GM19455 (cell line): ENCODE measurements at regions not wholly inside any gene's neighbourhood (a gene's known extent, or its start where the extent isn't known, plus 50 kb on each side); places are given as distances from the start of the nearest gene placed in this dataset.

Experiments used
- ATAC-seq: cut with Tn5 transposase; IDR thresholded peaks from one replicate; pipeline ENCODE4 v1.9.1; 2021; ENCODE audit not compliant: unreplicated experiment

DNA sequence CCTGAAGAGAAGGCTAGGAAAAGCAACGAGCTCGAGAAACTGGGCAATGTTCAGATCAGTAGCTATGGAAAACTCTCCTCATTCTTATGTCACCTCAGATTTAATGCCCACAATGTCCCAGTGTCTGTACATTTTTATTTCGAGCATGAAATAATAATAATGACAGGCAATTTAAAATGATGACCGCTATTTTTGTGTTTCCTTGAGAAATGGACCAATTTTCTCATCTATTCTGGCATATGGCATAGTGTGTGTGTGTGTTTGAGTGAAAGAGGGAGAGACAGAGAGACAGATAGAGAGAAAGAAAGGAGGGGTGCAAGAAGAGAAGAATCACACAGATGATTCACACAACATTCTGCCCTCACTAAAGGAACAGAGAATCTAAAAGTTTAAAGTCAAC, 119.1 kb upstream of the C1orf21 start:
- no peak for ATAC-seq

DNA sequence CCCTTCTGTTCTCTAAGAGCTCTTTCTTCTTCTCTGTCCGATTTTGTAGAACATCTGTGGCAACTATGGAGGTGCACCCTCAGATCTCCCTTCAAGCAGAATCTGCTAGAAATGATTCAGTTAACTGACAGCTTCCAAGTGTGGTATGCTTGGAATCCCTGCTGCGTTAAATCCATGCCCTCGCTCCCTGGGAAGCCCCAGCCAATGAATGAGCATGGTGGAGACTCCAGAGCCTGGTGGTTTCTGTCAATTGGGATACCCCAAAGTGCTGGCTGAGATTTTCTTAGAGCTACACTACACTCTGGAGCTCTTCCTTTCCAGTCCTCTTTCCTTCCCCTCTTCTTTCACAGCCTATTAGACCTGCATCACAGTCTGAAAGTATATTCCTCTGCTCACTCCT, 116.3 kb upstream of the C1orf21 start:
- ATAC-seq, result no peak

DNA sequence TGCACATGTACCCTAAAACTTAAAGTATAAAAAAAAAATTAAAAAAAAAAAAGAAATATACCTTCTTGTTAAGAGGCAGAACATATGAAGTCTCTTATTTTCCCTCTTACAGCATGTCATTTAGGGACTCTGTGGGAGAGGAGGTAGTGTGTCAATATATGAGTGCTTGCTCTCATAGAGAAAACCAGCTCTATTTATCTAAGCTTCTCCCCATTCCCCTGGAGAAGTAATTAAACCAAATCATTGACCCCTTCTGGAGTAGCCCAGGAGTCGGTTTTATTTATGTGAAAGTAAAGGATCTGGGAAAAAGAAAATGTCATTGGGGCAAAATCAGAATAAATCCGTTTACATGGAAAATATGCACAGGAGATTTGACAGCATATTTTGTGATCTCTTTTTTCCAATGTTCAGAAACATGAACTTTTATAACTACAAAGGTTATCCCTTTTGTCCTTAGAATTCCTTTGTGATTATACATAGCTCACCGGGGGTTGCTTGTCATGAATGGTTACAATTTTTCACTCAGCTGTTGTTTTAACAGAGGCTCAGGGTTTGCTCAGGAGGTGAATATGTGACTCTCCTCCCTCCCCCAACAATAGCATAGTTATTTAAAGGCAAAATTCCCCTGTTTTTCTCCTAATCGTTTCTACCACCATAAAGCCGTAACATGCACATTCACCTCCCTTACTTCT, 114.5 kb upstream of the C1orf21 start:
- ATAC-seq, result no peak

- ATAC-seq, result no peak
These were observed 110.4 kb upstream of the C1orf21 start for GRCh38 chr1:184276416-184276815.

DNA sequence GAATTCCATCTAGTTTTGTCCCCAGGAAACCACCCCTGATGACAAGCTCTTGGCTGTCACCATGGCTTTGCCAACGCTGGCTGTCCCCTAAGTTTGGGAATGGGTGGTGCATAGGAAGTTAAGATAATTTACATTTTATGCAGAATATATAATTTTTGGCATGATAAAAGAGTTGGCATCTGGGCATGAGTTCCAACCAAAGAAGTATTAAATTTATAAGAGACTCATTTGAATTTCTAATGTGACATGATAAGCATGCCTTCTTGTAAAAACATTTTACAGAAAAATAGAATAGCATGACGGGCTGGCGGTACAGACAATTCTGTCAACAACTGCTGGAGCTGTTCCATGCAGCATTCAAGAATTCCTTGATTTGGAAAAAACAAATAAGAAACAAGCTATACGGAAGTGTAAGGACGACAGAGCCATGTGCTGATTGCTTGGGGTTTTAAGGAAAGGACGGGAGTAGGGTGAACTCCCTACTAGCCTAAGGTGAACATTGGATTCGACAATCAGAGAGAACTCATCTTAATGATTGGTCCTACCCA, 106.8 kb upstream of the C1orf21 start:
- no peak for ATAC-seq

- no peak for ATAC-seq
These were observed 102.8 kb upstream of the C1orf21 start for GRCh38 chr1:184283999-184284398.

GRCh38 chr1:184284900-184285299, 101.9 kb upstream of the C1orf21 start:
- no peak for ATAC-seq

GRCh38 chr1:184285401-184286087, 101.3 kb upstream of the C1orf21 start:
- no peak for ATAC-seq

GRCh38 chr1:184287001-184287400, 99.8 kb upstream of the C1orf21 start:
- ATAC-seq, result no peak

DNA sequence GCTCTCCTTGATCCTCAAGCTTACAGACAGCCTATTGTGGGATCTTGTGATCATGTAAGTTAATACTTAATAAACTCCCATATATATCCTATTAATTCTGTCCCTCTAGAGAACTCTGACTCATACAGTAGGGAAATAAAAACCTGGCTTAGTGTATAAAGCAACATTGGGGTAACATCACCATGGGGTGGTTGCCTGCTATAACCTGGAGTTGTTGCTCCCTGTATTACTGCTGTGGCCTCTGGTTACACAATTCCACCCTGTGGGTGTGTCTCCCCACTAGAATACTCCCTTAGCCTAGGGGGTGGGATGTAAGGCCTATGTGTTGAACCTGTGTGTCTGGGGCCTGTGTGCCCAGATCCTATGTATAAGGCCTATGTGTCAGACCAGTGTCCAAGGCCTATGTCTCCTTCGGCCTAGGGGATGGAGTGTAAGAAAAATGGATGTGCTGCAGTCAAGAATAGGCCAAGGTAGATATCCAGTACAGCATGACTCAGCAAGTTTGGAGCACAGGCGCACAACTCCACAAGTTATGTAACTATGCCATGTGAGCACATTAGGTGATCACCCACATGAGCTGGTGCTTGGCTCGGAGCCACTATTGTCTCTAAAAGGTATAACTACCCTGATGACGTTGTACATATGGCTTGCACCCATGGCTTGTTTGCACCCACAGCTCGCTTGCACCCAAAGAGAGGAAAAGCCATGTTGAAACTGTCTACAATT, 96.8 kb upstream of the C1orf21 start:
- ATAC-seq, result no peak

DNA sequence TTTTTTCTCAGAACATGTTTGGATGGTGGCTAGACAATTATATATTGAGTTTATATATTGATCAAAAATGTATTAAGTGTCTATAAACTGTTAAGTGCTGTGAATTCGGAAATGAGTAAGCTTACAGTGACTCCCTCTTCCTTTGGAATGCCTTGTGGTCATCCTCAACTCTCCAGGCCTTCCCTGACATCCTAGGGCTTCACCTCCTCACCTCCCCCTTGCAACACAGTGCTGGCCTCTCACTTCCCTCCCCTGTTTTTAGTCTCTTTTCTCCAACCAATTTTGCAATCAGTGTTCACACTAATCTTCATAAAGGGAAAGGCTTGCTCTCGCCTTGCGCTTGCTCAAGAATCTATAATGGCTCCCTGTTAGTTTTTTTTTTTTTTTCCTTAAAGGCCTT, 95.1 kb upstream of the C1orf21 start:
- ATAC-seq, result no peak

GRCh38 chr1:184292101-184292500, 94.7 kb upstream of the C1orf21 start:
- no peak for ATAC-seq

DNA sequence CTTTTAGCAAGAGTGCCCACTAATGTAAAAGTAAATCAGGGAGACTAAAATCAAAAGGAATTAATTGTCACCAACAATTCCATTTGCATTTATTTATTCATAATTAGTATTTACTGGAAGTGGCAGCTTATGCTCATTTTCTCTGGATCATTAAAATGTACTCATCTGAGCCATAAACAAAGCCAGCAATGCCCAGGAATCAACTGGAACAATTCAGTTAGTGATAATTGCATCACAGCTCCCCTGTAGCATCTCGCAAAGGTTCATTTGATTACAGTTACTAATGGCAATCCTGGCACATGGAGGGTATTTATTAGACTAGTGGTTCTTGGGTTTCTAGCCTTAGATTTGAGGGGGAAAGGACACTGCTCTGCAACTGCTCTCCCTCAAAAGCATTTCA, 92.7 kb upstream of the C1orf21 start:
- no peak for ATAC-seq

DNA sequence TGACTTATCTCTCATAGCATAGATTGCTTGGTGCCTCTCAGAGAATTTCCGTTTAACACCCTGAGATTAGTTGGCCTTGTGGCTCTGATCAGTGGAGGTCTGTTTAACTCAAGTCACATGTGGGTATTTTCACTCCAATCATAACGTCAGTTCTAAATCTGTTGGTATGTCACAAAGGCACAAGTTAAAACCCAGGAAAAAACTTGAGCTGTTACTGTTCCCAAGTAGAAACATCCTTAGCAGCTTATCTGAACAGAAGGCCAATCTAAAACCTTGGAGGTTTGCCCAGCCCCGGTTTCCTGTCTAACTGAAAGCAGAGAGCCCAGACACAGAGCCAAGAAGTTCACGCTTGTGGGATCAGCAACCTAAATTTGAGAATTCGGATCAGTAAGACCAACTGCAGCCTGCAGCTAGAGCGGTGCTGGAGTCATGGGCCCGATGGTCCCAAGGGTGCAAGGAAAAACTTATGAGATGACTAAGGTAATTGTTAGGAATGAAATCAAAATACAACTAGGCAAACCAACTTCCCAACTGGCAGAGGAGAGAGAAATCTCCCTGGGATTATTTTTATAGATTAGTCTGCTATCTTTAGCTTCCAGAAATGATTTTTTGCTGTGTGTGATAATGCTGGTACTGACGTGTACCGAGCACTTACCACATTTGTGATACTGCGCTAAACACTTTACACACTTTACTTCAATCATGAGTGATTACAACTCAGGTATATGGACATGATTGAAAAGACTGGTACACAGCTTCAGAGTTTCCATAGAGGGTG, 90.2 kb upstream of the C1orf21 start:
- no peak for ATAC-seq

GRCh38 chr1:184297244-184297750, 89.5 kb upstream of the C1orf21 start:
- no peak for ATAC-seq

GRCh38 chr1:184298440-184299405, 88.1 kb upstream of the C1orf21 start:
- no peak for ATAC-seq

DNA sequence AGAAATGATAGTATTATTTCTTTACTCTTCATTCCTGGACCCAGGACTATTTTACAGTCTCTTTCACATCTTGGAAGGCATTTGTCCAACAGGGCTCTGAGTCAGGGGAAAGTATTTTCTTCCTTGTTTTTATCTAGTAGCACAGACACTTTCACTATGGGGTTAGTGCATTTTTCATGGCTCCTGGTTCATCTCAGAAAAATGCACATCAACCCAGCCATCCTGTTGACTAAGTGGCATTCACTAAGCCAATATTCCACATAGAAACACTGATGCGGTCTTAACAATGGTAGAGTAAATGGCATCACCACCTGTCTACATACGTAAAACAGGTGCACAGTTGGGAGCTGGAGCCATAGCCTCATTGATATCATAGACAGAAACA, 87.4 kb upstream of the C1orf21 start:
- ATAC-seq, result no peak

GRCh38 chr1:184299796-184300195, 87.0 kb upstream of the C1orf21 start:
- no peak for ATAC-seq

DNA sequence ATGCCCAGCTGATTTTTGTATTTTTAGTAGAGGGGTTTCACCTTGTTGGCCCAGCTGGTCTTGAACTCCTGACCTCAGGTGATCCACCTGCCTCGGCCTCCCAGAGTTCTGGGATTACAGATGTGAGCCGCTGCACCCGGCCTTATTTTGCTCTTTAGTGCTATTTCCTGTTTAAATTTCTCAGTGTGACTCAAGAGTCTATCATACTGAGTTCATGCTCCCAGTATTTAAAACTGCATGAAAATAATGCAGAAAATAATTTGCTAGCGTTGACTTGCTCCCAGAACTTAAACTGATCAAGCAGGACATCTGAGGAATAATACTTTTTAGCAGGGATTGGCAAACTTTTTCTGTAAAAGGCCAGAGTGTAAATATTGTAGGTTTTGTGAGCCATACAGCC, 86.4 kb upstream of the C1orf21 start:
- no peak for ATAC-seq

DNA sequence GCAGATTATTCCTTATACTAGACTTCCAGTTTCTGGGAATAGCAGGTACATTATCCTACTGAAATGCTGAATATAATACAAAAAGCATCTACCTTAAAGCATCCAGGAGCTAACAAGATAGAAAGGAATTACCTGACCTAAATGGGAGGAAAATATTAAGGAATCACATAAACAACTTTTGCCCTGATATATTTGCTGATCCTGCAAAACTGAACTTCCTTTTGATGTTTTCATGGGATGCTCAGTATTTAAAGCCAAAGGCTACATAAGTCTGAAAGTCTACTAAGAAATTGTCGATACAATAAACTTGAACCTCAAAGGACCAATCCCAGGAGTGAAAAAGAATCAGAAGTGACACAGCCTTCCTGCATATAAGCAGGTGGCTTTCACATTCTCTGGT, 85.6 kb upstream of the C1orf21 start:
- no peak for ATAC-seq
